CMK (cell line): ENCODE measurements at regions not wholly inside any gene's neighbourhood (a gene's known extent, or its start where the extent isn't known, plus 50 kb on each side); places are given as distances from the start of the nearest gene placed in this dataset.
"Not testable (repeated sequence)": the region's sequence is repeated elsewhere in the genome, so short reads cannot be mapped to it uniquely, and the experiment has no call there.

ENCODE experiments used
- DNase-seq: peaks from one replicate; pipeline ENCODE4 v3.0.0-alpha.2; 2010; ENCODE audit warnings: low read depth

DNA sequence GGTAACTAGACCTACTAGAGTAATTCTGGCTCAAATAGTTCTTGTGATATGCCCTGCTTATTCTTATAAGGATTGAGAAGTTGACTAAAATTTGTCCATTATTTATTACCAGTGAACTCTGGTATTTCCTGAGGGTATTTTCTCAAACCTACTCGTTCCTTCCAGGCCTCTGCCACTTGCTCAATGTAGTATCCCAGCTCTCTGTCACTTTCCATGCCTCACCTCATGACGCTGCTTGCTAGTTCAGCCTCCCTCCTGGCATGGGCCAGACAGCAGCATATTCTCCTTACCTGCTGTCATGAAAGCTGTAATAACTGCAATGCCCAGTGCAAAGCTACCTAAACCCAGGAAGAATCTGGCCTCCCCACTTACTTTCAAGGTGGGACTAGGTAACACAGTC lies 602.9 kb upstream of the ADAMTS5 start:
- no peak for DNase-seq

DNA sequence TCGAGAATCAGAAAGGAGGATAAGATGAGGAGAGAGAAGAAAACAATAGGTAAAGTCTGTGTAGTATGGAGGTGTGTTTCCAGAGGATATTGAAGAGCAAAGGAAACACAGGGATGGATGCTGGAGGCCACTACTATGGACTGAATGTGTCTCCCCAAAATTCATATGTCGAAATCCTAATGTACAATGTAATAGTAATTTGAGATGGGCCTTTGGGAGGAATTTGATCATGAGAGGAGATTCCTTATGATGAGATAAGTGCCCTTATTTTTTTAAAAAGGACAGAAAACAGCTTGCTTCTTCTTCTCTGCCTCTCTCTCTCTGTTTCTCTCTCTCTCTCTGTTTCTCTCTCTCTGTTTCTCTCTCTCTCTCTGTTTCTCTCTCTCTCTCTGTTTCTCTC lies 602.2 kb upstream of the ADAMTS5 start:
- DNase-seq, result no peak

DNA sequence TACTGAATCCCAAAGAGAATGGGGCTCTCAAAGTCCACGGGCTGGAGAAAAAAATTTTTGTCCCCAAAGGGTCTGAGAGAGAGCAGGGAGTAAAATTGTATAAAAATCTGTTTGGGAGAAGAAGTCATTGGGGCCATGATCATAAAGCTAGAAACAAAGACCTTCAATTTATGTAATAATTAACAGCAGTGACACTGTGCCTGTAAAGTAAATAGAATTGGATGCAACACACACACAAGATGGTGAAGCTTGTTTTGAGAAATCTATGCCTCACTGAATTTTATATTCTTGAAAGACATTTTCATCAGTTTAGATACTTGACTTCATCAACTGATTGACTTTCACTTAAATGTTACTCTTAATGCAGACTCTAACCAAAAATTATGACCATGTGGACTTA lies 600.5 kb upstream of the ADAMTS5 start:
- DNase-seq, result no peak

DNA sequence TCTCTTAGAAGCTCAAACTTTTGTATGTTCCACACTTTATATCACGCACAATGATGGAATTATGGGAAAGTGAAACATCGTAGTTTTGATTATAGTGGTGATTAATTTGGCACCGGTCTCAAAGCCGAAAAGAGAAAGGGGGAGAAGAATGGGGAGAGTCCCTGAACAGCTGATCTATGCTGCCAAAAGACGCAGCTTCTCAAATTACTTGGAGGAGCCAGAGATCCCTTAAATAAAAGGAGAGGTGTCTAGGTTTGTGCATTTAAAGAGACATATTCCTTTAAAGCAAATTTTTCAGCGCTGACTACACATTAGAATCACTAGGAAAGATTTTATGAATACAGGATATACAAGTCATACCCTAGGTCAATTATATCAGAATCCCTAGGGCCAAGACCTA lies 599.6 kb upstream of the ADAMTS5 start:
- DNase-seq, result no peak

DNA sequence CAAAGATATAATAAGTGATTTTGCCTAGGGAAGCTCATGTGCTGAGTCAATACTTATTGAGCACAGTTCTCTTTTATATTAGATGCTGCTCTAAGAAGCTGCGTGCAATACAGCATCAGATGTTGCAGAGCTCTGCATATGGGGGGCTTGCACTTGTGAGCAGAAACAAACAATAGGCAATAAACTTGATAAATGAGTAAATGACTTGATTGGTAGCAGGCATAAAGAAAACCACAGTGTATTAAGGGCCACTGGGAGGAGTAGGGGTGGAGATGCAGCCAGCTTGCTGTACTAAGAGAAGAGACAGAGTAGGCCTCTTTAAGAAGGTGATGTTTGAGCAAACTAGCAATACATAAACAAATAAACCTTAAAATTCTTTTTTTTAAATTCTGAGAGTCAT lies 598.5 kb upstream of the ADAMTS5 start:
- DNase-seq, result no peak

DNA sequence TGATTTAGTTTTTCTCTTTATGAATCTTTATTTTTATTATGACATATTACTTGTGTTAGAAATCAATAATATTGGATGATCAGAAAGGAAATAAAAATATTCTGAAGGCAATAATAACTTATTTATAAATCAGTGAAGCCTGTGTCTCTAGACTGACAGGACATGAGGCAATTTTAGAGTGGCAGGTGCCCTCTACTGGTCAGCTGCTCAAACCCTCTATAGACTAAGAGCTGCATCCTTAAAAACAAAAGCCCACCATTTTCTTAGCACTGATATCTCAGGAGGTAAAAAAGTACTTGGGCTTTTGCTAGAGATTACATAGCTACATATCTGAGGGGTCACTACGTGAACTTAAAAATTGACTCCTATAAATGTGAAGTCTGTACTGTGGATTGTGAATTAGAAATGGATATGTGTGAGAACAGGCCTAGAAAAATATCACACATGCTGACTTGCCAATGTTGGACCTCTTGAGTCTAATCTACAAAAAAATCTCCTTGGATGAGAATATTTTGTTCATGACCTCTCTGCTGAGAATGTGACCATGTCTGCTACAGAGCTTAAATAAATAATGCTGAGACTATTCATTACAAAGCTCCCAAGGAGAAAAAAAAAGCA lies 597.9 kb upstream of the ADAMTS5 start:
- DNase-seq, result peak; percentile 5

DNA sequence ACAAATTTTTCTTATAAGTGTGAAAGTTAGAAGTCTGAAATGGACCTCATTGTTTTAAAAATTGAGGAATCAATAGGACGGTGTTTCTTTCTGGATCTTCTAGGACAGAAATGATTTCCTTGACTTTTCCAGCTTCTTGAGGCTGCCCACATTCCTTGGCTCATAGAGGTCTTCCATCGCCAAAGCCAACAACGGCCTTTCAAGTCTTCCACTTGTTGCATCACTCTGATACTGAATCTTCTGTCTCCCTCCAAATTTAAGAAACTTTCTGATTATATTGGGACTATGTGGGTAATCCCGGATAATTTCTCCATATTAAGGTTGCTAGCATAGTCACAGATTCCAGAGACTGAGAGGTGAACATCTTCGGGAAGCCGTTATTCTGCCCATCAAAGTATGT lies 595.4 kb upstream of the ADAMTS5 start:
- DNase-seq, result no peak

DNA sequence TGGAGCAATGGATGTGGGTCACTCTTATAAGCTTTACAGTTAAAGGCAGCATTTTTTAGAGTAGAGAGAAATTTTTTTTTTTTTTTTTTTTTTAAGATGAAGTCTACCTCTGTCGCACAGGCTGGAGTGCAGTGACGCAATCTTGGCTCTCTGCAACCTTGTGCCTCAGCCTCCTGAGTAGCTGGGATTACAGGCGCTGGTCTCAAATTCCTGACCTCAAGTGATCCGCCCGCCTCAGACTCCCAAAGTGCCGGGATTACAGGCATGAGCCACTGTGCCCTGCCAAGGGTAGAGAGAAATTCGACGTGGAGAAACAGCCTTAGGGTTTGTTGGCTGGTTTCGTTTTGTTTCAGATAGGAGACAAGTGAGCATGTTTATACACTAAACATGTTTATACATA lies 594.2 kb upstream of the ADAMTS5 start:
- no peak for DNase-seq

DNA sequence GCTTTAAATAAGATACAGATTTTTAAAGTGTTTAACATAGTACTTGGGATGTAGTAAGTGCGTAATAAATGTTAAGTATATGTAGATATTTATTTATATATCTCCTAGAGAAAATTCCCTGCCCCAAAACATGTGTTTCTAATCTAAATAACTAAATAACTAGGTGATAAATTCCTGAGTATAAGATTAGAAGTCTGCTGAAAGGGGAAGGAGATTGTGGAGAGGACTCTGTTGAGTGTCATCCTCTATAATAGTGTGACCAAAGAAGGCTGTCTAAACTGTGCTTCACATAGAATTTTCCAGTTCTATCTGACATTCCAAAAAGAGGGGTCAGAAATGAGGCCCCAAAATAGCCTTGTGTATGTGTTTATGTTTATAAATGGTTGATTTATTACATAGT lies 590.5 kb upstream of the ADAMTS5 start:
- no peak for DNase-seq

DNA sequence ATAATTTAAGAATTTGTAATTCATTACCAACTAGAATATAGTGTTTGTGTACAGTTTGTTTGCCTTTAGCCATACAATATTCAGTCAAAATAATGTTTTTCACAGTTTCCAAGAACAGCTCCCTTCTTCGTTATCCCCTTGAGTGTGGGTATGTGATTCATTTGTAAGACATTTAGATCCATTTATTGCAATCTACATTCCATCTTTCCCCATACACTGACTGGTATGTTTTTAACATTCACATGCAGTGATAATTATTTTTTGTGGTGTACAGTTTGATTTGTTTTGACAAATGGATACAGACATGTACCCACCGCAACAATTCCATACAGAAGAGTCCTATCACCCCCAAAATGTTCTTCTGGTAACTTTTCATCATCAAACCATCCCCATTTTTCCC lies 589.1 kb upstream of the ADAMTS5 start:
- no peak for DNase-seq

DNA sequence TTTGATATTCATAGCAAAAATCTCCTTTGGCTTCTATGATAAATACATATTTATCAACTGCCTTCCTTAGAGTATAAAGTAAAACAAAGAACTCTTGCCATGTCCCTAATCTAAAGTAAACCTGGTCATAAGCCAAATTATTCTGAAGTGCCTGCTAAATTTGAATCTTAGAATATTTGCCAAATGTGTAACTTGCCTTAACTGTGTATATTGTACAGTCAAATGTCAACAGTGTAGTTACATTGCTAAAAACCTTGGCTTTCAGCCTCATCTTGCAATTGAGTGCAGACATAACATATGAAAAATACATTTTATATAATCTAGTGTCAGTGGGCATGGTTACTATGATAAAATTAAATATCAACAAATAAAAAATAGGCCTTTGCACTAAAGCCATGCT lies 583.4 kb upstream of the ADAMTS5 start:
- DNase-seq, result no peak

DNA sequence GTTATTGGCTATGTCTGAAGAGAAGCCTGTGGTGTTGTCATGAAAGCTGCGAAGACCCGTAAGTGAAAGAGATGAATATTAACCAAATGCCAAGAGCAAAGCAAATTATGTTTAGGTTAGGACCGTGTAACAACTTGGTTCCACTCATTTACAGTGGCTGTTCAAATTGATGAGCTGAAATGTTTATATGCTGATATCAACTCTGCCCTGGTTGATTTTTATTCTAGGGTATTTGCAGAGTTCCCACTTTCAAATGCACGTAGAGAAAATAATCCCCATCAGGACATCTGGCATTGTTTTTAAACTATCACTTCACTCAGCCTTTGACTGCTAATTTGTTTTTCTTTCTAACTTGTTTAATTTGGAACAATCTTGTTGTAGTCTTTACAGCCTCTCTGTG lies 581.6 kb upstream of the ADAMTS5 start:
- DNase-seq, result no peak

DNA sequence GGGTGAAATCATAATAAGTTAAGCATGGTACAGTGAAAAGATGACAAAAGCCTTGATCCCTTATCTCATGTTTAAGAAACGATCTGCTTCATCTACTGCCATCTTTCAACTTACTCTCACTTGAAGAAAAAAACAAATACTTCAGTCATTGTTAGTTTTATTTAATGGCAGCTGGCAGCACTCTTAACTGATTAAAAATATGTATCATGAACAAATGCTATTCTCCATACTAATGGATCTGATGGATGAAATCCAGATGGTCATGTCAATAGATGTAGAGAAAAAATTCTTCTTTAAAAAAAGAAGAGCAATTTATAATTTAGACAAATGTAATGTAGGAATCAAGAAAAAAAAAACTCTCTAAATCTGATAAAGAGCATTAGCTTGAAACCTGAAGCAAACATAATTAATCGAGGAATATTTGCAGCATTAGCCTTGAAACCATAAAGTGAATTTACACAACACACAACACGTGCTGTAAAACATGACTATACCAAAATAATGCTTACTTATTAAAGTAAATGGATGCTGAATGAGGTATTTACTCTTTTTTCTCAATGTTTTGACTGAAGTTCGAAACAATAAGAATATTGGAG lies 579.0 kb upstream of the ADAMTS5 start:
- DNase-seq, result no peak

DNA sequence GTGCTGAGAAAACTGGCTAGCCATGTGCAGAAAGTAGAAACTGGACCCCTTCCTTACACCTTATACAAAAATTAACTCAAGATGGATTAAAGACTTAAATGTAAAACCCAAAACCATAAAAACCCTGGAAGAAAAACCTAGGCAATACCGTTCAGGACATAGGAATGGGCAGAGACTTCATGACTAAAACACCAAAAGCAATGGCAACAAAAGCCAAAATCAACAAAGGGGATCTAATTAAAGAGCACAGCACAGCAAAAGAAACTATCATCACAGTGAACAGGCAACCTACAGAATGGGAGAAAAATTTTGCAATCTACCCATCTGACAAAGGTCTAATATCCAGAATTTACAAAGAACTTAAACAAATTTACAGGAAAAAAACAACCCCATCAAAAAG lies 575.2 kb upstream of the ADAMTS5 start:
- not testable (repeated sequence) for DNase-seq

DNA sequence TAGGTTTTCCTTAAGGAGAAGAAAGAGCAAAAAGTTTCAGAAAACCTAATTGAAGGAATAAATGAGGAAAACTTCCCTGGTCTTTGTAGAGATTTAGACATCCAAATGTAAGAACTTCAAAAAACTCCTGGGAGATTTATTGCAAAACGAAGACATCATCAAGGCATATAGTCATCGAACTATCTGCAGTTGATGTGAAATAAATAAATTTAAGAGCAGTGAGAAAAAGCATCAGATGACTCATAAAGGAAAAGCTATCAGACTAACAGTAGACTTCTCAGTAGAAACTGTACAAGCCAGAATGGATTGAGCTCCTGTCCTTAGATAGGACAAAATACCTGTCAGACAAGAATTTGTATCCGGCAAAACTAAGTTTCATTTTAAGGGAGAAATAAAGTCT lies 569.4 kb upstream of the ADAMTS5 start:
- DNase-seq, result no peak

DNA sequence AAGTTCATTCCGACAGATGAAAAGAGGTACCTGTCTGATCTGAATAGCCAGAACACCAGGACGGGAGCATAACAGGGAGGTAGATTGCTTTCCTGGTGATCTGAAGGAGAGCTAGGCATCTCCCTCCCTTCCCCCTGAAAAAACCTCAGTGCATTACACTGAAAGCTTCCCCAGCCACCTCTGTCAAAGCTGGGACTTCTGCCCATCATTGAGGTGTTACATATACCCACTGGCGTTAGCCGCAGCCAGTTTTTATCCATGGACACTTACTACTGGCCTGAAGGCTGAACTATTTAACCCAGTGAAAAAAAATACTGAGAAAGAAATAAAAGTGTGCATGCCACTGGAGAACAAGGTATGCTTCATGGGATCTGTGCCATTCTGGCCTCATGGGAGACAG lies 568.3 kb upstream of the ADAMTS5 start:
- DNase-seq, result no peak

DNA sequence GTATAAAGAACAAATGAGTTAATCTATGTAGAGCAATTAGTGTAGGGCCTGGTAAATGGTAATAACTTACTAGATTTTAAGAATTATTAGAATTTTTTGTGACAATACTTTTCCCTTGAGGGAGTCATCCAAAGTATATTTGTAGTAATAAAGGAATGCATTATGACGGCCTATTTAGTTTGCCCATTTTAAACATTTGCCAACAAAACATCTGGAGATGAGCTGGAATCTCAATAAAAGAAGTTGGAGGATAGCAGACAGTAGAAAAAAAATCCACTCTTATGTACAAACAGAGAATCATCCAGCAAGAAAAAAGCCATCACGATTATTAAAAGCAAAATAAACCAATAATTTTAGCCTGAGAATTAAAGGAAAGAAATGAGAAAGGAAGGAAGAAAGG lies 567.3 kb upstream of the ADAMTS5 start:
- DNase-seq, result no peak

DNA sequence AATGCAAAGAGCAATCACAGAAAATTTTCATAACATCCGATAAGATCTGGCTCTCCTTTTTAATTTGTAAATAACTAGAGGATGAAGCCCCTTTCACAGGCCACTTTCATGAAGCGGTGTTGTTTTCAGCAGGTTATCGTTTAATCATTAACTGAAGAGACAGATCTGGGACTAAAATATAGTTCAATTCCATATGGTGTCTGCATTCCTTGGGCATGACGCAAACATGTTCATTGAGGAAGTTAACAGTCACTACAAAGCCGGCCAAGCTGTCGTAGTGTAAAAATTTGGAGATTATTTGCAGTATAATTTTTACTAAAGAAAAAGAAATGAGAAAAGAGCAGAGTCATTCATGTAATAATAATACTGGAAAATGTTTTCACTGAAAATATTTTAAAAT lies 565.2 kb upstream of the ADAMTS5 start:
- no peak for DNase-seq

DNA sequence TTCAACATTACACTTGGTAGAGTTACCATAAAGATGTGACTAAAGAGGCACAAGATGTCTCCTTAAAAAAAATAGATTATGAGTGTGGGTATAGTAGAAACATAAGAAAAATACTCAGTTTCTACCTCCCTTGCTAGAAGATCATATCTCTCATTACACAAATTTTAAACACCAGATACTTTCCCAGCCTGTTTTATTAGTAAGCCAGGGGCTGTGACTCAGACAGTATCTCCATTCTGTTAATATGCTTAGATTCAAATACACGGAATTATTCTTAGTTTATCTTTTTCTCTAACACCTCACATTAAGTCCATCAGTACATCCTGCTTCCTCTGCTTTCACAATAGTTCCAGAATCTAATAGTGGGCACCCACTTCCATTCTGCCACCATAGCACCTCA lies 561.8 kb upstream of the ADAMTS5 start:
- DNase-seq, result no peak

DNA sequence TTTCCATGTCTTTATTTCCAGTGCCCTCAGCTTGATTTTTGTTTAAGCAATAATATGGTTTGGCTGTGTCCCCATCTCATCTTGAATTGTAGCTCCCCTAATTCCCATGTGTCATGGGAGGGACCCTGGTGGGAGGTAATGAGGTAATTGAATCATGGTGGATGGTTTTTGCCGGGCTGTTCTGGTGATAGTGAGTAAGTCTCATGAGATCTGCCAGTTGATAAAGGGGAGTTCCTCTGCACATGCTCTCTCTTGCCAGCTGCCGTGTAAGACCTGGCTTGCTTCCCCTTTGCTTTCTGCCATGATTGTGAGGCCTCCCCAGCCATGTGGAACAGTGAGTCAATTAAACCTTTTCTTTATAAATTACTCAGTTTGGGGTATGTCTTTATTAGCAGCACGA lies 559.6 kb upstream of the ADAMTS5 start:
- DNase-seq, result no peak

DNA sequence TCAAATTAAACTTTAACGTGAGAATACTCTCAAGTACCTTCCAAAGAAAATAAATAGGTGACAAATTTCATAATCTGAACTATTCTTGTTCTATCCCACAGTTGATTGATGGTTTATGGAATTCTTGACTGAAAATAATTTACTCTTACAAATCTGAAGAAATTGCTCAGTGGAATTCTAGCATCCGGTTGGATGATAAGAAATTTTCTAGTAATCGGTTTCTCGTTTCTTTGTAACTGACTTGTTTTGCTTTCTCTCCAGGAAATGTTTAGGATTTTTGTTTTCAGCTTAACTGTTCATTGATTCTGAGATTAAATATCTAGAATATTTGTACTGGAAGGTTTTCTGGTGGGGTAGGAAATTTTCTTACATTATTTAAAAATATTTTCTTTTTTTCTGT lies 558.9 kb upstream of the ADAMTS5 start:
- DNase-seq, result no peak

DNA sequence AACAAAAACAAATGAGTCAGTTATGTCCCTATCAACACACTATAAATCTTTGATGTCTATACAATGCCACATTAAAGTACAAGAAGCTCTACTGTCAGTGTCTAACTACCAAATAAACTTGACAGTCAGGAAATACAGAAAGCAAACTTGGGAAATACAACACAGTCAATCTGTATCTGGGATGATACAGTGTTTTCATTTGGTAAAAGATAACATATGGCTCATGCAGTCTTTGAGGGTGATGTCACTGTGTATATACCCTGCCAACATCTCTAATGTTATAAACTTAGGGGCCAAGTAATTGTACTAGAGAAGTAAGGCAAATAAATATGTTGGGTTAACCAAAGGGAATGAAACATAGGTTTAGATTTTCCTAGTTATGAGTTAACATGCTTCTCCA lies 552.5 kb upstream of the ADAMTS5 start:
- DNase-seq, result no peak

DNA sequence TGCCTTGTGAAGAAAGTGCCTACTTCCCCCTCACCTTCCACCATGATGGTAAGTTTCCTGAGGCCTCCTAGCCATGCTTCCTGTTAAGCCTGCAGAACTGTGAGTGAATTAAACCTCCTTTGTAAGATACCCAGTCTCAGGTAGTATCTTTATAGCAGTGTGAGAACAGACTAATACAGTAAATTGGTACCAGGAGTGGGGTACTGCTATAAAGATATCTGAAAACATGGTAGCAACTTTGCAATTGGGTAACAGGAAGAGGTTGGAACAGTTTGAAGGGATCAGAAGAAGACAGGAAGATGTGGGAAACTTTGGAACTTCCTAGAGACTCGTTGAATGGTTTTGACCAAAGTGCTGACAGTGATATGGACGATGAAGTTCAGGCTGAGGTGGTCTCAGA lies 550.3 kb upstream of the ADAMTS5 start:
- DNase-seq, result not testable (repeated sequence)

DNA sequence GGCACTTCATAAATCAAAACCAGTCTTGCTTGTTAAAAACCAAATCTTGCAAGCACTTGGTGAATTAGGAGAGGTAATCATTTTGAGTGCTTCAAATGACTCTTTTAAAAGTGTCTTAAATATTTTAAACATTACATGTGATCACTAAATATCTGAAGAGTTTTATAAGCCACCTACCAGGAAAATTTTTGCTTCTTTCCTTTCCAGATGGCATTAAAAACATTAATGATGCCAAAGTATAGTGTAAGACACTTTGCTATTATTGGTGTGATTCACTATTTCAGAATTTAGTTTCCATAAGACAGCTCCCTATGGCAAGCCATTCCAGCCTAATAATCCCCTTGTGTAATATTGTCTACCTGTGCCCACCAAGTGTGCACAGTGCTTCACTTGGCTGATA lies 548.8 kb upstream of the ADAMTS5 start:
- DNase-seq, result no peak

DNA sequence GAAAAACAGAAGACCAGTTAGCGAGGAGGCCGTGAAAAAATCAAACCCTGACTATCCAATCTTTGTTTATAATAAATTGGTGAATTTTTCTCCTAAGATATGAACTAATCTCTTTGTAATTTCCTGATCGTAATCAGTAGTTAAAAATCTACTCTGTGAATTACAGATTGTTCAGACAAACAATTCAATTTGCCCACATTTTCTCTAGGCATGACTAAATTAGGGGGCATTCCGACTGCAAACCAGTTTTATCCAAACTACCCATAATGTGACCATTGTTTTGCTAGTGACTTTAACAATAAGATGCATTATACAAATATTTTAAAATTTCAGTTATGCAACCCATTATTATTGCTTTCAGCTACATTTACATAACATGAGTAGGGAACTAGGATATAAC lies 546.9 kb upstream of the ADAMTS5 start:
- no peak for DNase-seq
